ENCODE measurements at regions not wholly inside any gene's neighbourhood (a gene's known extent, or its start where the extent isn't known, plus 50 kb on each side); places are given as distances from the start of the nearest gene placed in this dataset.

GRCh38 chr1:60888126-60888525 is 194.2 kb upstream of the NFIA start:
- 91 to 94% methylated on average over 3 of the region's 3 CpGs for whole genome bisulfite sequencing, 2 donors
- no peak for DNase-seq
- no peaks in the 10 kb centered on the region for H3K9me3 ChIP-seq
- intact Hi-C loops (cut with DNase I), result no loop called here
- no peaks in the 10 kb centered on the region for H3K36me3 ChIP-seq
- H3K27ac ChIP-seq, result no peak overlapping the region
- H3K4me3 ChIP-seq (replicated peaks in 1 of 3), result no peak overlapping the region
- TF ChIP-seq CTCF (IDR thresholded peaks at IDR 0.05) (no peak), POLR2A (IDR thresholded peaks at IDR 0.05) (no peak)
- H3K27me3 ChIP-seq, result no peaks in the 10 kb centered on the region
- no peaks in the 10 kb centered on the region for H3K4me1 ChIP-seq

- Histone ChIP-seq H3K4me1 (no peaks in the 10 kb centered on the region), H3K27ac (no peak overlapping the region), H3K4me3 (replicated peaks in 1 of 3) (no peak overlapping the region), H3K9me3 (no peaks in the 10 kb centered on the region), H3K36me3 (no peaks in the 10 kb centered on the region), H3K27me3 (no peaks in the 10 kb centered on the region)
- WGBS, 2 donors, result 62 to 64% methylated on average over 6 of the region's 6 CpGs
- intact Hi-C loops (cut with DNase I), result no loop called here
- TF ChIP-seq CTCF (IDR thresholded peaks at IDR 0.05) (no peak), POLR2A (IDR thresholded peaks at IDR 0.05) (no peak)
- no peak for DNase-seq
These were observed 195.5 kb upstream of the NFIA start for GRCh38 chr1:60886793-60887331.

GRCh38 chr1:60886090-60886489 is 196.3 kb upstream of the NFIA start:
- H3K36me3 ChIP-seq, result no peaks in the 10 kb centered on the region
- no peaks in the 10 kb centered on the region for H3K4me1 ChIP-seq
- 100% methylated on average over 1 of the region's 1 CpG for WGBS, 2 donors
- no peaks in the 10 kb centered on the region for H3K9me3 ChIP-seq
- no peak overlapping the region for H3K27ac ChIP-seq
- TF ChIP-seq CTCF (IDR thresholded peaks at IDR 0.05) (no peak), POLR2A (IDR thresholded peaks at IDR 0.05) (no peak)
- no peak for DNase-seq
- intact Hi-C loops (cut with DNase I), result no loop called here
- H3K27me3 ChIP-seq, result no peaks in the 10 kb centered on the region
- H3K4me3 ChIP-seq (replicated peaks in 1 of 3), result no peak overlapping the region

GRCh38 chr1:60880202-60880601 is 202.2 kb upstream of the NFIA start:
- WGBS, 2 donors, result 94 to 96% methylated on average over 2 of the region's 2 CpGs
- no peak overlapping the region for H3K27ac ChIP-seq
- TF ChIP-seq POLR2A (IDR thresholded peaks at IDR 0.05) (no peak), CTCF (IDR thresholded peaks at IDR 0.05) (no peak)
- no peak for DNase-seq
- no peaks in the 10 kb centered on the region for H3K4me1 ChIP-seq
- no peak overlapping the region for H3K4me3 ChIP-seq (replicated peaks in 1 of 3)
- intact Hi-C loops (cut with DNase I), result no loop called here
- H3K27me3 ChIP-seq, result no peaks in the 10 kb centered on the region
- H3K9me3 ChIP-seq, result no peaks in the 10 kb centered on the region
- H3K36me3 ChIP-seq, result no peaks in the 10 kb centered on the region

- no peaks in the 10 kb centered on the region for H3K36me3 ChIP-seq
- no peaks in the 10 kb centered on the region for H3K27me3 ChIP-seq
- no peaks in the 10 kb centered on the region for H3K9me3 ChIP-seq
- TF ChIP-seq POLR2A (IDR thresholded peaks at IDR 0.05) (no peak), CTCF (IDR thresholded peaks at IDR 0.05) (no peak)
- no peak for DNase-seq
- no peak overlapping the region for H3K27ac ChIP-seq
- H3K4me1 ChIP-seq, result no peaks in the 10 kb centered on the region
- 51 to 82% methylated on average over 1 of the region's 1 CpG for WGBS, 2 donors
- intact Hi-C loops (cut with DNase I), result no loop called here
- H3K4me3 ChIP-seq (replicated peaks in 1 of 3), result no peak overlapping the region
These were observed 204.0 kb upstream of the NFIA start for GRCh38 chr1:60878323-60878722.

All from thyroid gland (tissue), 4 donors.